WTC11 (cell line): ENCODE measurements at regions not wholly inside any gene's neighbourhood (a gene's known extent, or its start where the extent isn't known, plus 50 kb on each side); places are given as distances from the start of the nearest gene placed in this dataset.

Source experiments
- ATAC-seq: fragments of 200-7000 bp; cut with Tn5 transposase; 2 replicates; pipeline ENCODE4 v1.10.0; 2021; ENCODE audit warnings: mild to moderate bottlenecking, moderate library complexity
- CTCF ChIA-PET: fragments of 300-600 bp; sonication (Branson Sonifier 250); formaldehyde crosslinking; loops from one replicate; lab custom pipeline; 2021; ENCODE audit warnings: antibody characterized with exemption; lab: Charles Lee
- POLR2A ChIA-PET: fragments of 350-600 bp; sonication (Branson Sonifier 250); formaldehyde crosslinking; loops from one replicate; lab custom pipeline; 2021; ENCODE audit warnings: antibody characterized with exemption; lab: Charles Lee
- DNase-seq: peaks from one replicate; pipeline ENCODE4 v3.0.0; 2021; ENCODE audit warnings: low spot score
- H3K27ac Mint-ChIP-seq: 2 replicates; pipeline ENCODE4 v1.8.0; 2021; ENCODE audit warnings: mixed read lengths
- H3K27me3 Mint-ChIP-seq: 2 replicates; pipeline ENCODE4 v1.8.0; 2021; ENCODE audit warnings: low read depth, mild to moderate bottlenecking, moderate library complexity, mixed read lengths
- H3K36me3 Mint-ChIP-seq: 2 replicates; pipeline ENCODE4 v1.8.0; 2021; ENCODE audit warnings: mixed read lengths
- H3K4me1 Mint-ChIP-seq: 2 replicates; pipeline ENCODE4 v1.8.0; 2022; ENCODE audit warnings: mixed read lengths
- H3K4me3 Mint-ChIP-seq: 2 replicates; pipeline ENCODE4 v1.8.0; 2021; ENCODE audit warnings: mild to moderate bottlenecking, moderate library complexity, mixed read lengths
- H3K9me3 Mint-ChIP-seq: 2 replicates; pipeline ENCODE4 v1.8.0; 2021; ENCODE audit warnings: mixed read lengths
- ARID4B ChIP-seq: sonication (generic); formaldehyde crosslinking; IDR thresholded peaks from 2 replicates; pipeline ENCODE4 v1.8.0; 2023; ENCODE audit warnings: missing genetic modification reagents, mild to moderate bottlenecking, borderline replicate concordance
- ATF2 ChIP-seq: sonication (generic); formaldehyde crosslinking; IDR thresholded peaks from 2 replicates; pipeline ENCODE4 v1.8.1; 2022; ENCODE audit warnings: low read depth, missing genetic modification reagents, borderline replicate concordance
- ATF3 ChIP-seq: sonication (generic); formaldehyde crosslinking; conservative IDR thresholded peaks from 2 replicates; pipeline ENCODE4 v1.8.1; 2022; ENCODE audit warnings: mild to moderate bottlenecking, missing genetic modification reagents
- CDX4 ChIP-seq: fragments of 250-450 bp; sonication (Bioruptor Pico); IDR thresholded peaks from 2 replicates; pipeline ENCODE4 v1.9.0; 2021; ENCODE audit warnings: moderate library complexity, mild to moderate bottlenecking, inconsistent platforms, borderline replicate concordance
- CREB1 ChIP-seq: sonication (generic); formaldehyde crosslinking; IDR thresholded peaks from 2 replicates; pipeline ENCODE4 v1.8.0; 2023; ENCODE audit warnings: mild to moderate bottlenecking, missing genetic modification reagents
- ESRRA ChIP-seq: sonication (generic); formaldehyde crosslinking; IDR thresholded peaks from 2 replicates; pipeline ENCODE4 v1.8.1; 2022; ENCODE audit warnings: mild to moderate bottlenecking, missing genetic modification reagents, borderline replicate concordance
- IRF1 ChIP-seq: sonication (generic); formaldehyde crosslinking; IDR thresholded peaks from 2 replicates; pipeline ENCODE4 v1.8.0; 2023; ENCODE audit warnings: missing genetic modification reagents
- MAX ChIP-seq: sonication (generic); formaldehyde crosslinking; IDR thresholded peaks from 2 replicates; pipeline ENCODE4 v1.8.0; 2022; ENCODE audit warnings: mild to moderate bottlenecking, missing genetic modification reagents
- MYBL2 ChIP-seq: sonication (generic); formaldehyde crosslinking; IDR thresholded peaks from 2 replicates; pipeline ENCODE4 v1.8.1; 2023; ENCODE audit warnings: mild to moderate bottlenecking, moderate library complexity, missing genetic modification reagents
- NR3C1 ChIP-seq: sonication (generic); formaldehyde crosslinking; conservative IDR thresholded peaks from 2 replicates; pipeline ENCODE4 v1.8.1; 2023; ENCODE audit warnings: low read depth, mild to moderate bottlenecking, missing genetic modification reagents
- RORB ChIP-seq: fragments of 250-450 bp; sonication (Bioruptor Pico); IDR thresholded peaks from 2 replicates; pipeline ENCODE4 v1.9.0; 2021; ENCODE audit warnings: mild to moderate bottlenecking
- SMAD3 ChIP-seq: sonication (generic); formaldehyde crosslinking; IDR thresholded peaks from 2 replicates; pipeline ENCODE4 v1.8.0; 2022; ENCODE audit warnings: missing genetic modification reagents, mild to moderate bottlenecking, borderline replicate concordance
- TCF7 ChIP-seq: sonication (generic); formaldehyde crosslinking; IDR thresholded peaks from 2 replicates; pipeline ENCODE4 v1.8.0; 2022; ENCODE audit warnings: mild to moderate bottlenecking, low read depth, missing genetic modification reagents, moderate library complexity
- TEAD4 ChIP-seq: sonication (generic); formaldehyde crosslinking; IDR thresholded peaks from 2 replicates; pipeline ENCODE4 v1.8.0; 2022; ENCODE audit warnings: mild to moderate bottlenecking, missing genetic modification reagents
- USF1 ChIP-seq: sonication (generic); formaldehyde crosslinking; IDR thresholded peaks from 2 replicates; pipeline ENCODE4 v1.8.0; 2022; ENCODE audit warnings: mild to moderate bottlenecking, missing genetic modification reagents
- ZNF416 ChIP-seq: fragments of 250-450 bp; sonication (Bioruptor Pico); IDR thresholded peaks from 2 replicates; pipeline ENCODE4 v1.9.0; 2021; ENCODE audit warnings: mild to moderate bottlenecking, inconsistent platforms
- ZNF425 ChIP-seq: fragments of 250-450 bp; sonication (Bioruptor Pico); conservative IDR thresholded peaks from 2 replicates; pipeline ENCODE4 v1.9.0; 2021; ENCODE audit warnings: mild to moderate bottlenecking

- Mint-ChIP-seq H3K36me3 (no peaks in the 10 kb centered on the region), H3K4me1 (no peaks in the 10 kb centered on the region), H3K9me3 (peaks cover 20% of the 10 kb centered on the region), H3K4me3 (no peak overlapping the region), H3K27ac (no peak overlapping the region), H3K27me3 (no peaks in the 10 kb centered on the region; the same call in 1 of the 2 replicates)
- CTCF ChIA-PET = no interaction called here
- no peak for TF ChIP-seq RORB (CRISPR knock-in tag)
- TF ChIP-seq IRF1 (CRISPR knock-in tag) = no peak
- TF ChIP-seq ESRRA (CRISPR knock-in tag) = no peak
- DNase-seq (no peak), ATAC-seq (no peak; the same call in 1 of the 2 replicates)
- POLR2A ChIA-PET = no interaction called here
Observed at GRCh38 chr21:25406887-25407579, 200.2 kb downstream of the MRPL39 start.

- CTCF ChIA-PET = interaction anchor here (1.1 kb wide), 1 partner anchor 20 kb away, joined by 3 read pairs; no protein-coding TSS in a partner anchor
- H3K4me1 Mint-ChIP-seq = no peaks in the 10 kb centered on the region
- H3K27me3 Mint-ChIP-seq = no peaks in the 10 kb centered on the region
- no peak overlapping the region for H3K4me3 Mint-ChIP-seq
- H3K36me3 Mint-ChIP-seq = peaks cover 9% of the 10 kb centered on the region
- no peak for TF ChIP-seq USF1
- no peak for TF ChIP-seq ATF3 (CRISPR knock-in tag)
- TF ChIP-seq SMAD3 (CRISPR knock-in tag) = no peak
- TF ChIP-seq CREB1 (CRISPR knock-in tag) = no peak
- TF ChIP-seq ARID4B (CRISPR knock-in tag) = no peak
- TF ChIP-seq ZNF425 (CRISPR knock-in tag) = no peak
- no peak for TF ChIP-seq NR3C1
- no peak for TF ChIP-seq ATF2
- no peak for TF ChIP-seq CDX4 (CRISPR knock-in tag)
- no peak for TF ChIP-seq MYBL2
- TF ChIP-seq IRF1 (CRISPR knock-in tag) = no peak
- TF ChIP-seq MAX = no peak
- TF ChIP-seq ZNF416 (CRISPR knock-in tag) = no peak
- no peak for TF ChIP-seq TEAD4 (CRISPR knock-in tag)
- no peak for TF ChIP-seq TCF7 (CRISPR knock-in tag)
- TF ChIP-seq, all 79 proteins: peak for 0
- Mint-ChIP-seq H3K27ac (no peak overlapping the region), H3K9me3 (peaks cover 30% of the 10 kb centered on the region)
- POLR2A ChIA-PET = no interaction called here
- ATAC-seq = no peak
- no peak for DNase-seq
Observed at GRCh38 chr21:25405984-25406383, 201.3 kb downstream of the MRPL39 start.
